ENCODE measurements at regions not wholly inside any gene's neighbourhood (a gene's known extent, or its start where the extent isn't known, plus 50 kb on each side); places are given as distances from the start of the nearest gene placed in this dataset.
"Not testable (repeated sequence)": the region's sequence is repeated elsewhere in the genome, so short reads cannot be mapped to it uniquely, and the experiment has no call there.

GRCh38 chr2:160753960-160754359 lies 260.4 kb upstream of the RBMS1 start:
- Mint-ChIP-seq H3K9me3 (peaks cover 11% of the 10 kb centered on the region), H3K4me1 (ENCODE audit: low read depth) (peaks cover 2% of the 10 kb centered on the region), H3K27me3 (ENCODE audit: low read depth) (no peaks in the 10 kb centered on the region), H3K4me3 (no peak overlapping the region), H3K27ac (no peak overlapping the region), H3K36me3 (ENCODE audit: low read depth) (peaks cover 2% of the 10 kb centered on the region)
- CTCF ChIA-PET = no interaction called here
- DNase-seq = no peak
- intact Hi-C loops (cut with micrococcal nuclease) = no loop called here

DNA sequence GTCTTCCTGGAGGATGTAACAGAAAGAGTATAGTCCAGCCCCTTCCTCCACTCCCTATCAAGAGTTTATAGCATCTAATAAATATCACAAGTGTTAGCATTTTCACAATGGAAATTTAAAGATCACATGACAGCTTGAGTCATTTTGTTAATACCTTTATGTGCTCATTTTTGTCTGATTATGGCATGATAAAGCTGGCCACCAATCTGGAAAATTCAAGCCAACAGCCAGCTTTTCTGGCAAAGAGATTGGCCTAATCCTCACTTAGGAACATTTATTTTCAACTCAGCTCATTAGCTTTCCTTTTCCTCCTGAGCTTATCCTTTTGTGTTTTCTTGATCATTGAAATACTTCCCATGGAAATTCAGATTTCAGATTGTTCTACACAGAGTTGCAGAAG lies 262.9 kb upstream of the RBMS1 start:
- peaks cover 2% of the 10 kb centered on the region for H3K4me1 Mint-ChIP-seq (ENCODE audit: low read depth)
- H3K36me3 Mint-ChIP-seq (ENCODE audit: low read depth) = peaks cover 3% of the 10 kb centered on the region
- CTCF ChIA-PET = no interaction called here
- no peak for DNase-seq
- no peak overlapping the region for H3K27ac Mint-ChIP-seq
- intact Hi-C loops (cut with micrococcal nuclease) = no loop called here
- no peak overlapping the region for H3K4me3 Mint-ChIP-seq
- H3K9me3 Mint-ChIP-seq = peaks cover 12% of the 10 kb centered on the region
- no peaks in the 10 kb centered on the region for H3K27me3 Mint-ChIP-seq (ENCODE audit: low read depth)

DNA sequence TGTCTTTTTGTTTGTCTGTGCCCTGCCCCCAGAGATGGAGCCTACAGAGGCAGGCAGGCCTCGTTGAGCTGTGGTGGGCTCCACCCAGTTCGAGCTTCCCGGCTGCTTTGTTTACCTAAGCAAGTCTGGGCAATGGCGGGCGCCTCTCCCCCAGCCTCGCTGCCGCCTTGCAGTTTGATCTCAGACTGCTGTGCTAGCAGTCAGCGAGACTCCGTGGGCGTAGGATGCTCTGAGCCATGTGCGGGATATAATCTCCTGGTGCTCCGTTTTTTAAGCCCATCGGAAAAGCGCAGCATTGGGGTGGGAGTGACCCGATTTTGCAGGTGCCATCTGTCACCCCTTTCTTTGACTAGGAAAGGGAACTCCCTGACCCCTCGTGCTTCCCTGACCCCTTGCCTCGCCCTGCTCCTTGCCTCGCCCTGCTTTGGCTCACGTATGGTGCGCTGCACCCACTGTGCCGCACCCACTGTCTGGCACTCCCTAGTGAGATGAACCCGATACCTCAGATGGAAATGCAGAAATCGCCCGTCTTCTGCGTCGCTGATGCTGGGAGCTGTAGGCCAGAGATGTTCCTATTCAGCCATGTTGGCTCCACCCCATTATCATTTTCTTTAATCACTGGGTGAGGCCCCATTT lies 269.0 kb upstream of the RBMS1 start:
- intact Hi-C loops (cut with micrococcal nuclease); H3K9me3 Mint-ChIP-seq; H3K27ac Mint-ChIP-seq; DNase-seq; CTCF ChIA-PET; H3K36me3 Mint-ChIP-seq (ENCODE audit: low read depth); H3K4me3 Mint-ChIP-seq; H3K4me1 Mint-ChIP-seq (ENCODE audit: low read depth); H3K27me3 Mint-ChIP-seq (ENCODE audit: low read depth): not testable (repeated sequence)

- Mint-ChIP-seq H3K4me1 (ENCODE audit: low read depth) (no peaks in the 10 kb centered on the region), H3K9me3 (peaks cover 6% of the 10 kb centered on the region), H3K4me3 (no peak overlapping the region), H3K27ac (no peak overlapping the region), H3K27me3 (ENCODE audit: low read depth) (no peaks in the 10 kb centered on the region), H3K36me3 (ENCODE audit: low read depth) (no peaks in the 10 kb centered on the region)
- CTCF ChIA-PET = interaction anchor here (0.6 kb wide), 1 partner anchor 981 kb away, joined by 4 read pairs; no protein-coding TSS in a partner anchor
- DNase-seq = no peak
- intact Hi-C loops (cut with micrococcal nuclease) = no loop called here
Measured at GRCh38 chr2:160783474-160783873, 289.9 kb upstream of the RBMS1 start.

- DNase-seq = no peak
- intact Hi-C loops (cut with micrococcal nuclease) = no loop called here
- Mint-ChIP-seq H3K4me3 (no peak overlapping the region), H3K27me3 (ENCODE audit: low read depth) (no peaks in the 10 kb centered on the region), H3K4me1 (ENCODE audit: low read depth) (no peaks in the 10 kb centered on the region), H3K9me3 (peaks cover 4% of the 10 kb centered on the region), H3K27ac (no peak overlapping the region), H3K36me3 (ENCODE audit: low read depth) (no peaks in the 10 kb centered on the region)
- CTCF ChIA-PET = interaction anchor here (0.6 kb wide), 1 partner anchor 982 kb away, joined by 4 read pairs; no protein-coding TSS in a partner anchor
Measured at GRCh38 chr2:160784034-160784433, 290.4 kb upstream of the RBMS1 start.

DNA sequence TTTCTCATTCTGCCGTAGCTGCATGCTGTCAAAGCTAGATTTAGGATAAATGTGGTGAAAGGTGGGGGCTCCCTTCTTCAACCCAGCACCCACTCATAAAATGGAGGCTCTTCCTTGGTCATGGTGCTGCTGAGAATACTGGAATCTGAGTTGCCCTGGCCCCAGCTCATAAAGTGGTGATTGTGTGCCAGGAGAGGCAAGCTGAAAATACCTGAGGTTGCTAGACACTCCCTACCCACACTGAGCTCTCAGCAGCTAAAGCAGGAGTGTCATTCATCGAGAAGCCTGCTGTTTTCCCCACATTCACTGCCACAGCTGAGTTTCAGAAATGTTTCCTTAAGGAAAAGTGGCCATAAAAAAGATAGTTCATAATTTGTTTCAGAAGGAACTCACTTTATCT lies 297.1 kb upstream of the RBMS1 start:
- intact Hi-C loops (cut with micrococcal nuclease) = no loop called here
- Mint-ChIP-seq H3K4me1 (ENCODE audit: low read depth) (no peaks in the 10 kb centered on the region), H3K27me3 (ENCODE audit: low read depth) (no peaks in the 10 kb centered on the region), H3K9me3 (no peaks in the 10 kb centered on the region), H3K27ac (no peak overlapping the region), H3K4me3 (no peak overlapping the region), H3K36me3 (ENCODE audit: low read depth) (no peaks in the 10 kb centered on the region)
- no peak for DNase-seq
- CTCF ChIA-PET = no interaction called here

GRCh38 chr2:160791884-160792283 lies 298.3 kb upstream of the RBMS1 start:
- no peaks in the 10 kb centered on the region for H3K9me3 Mint-ChIP-seq
- no peak overlapping the region for H3K27ac Mint-ChIP-seq
- no peak overlapping the region for H3K4me3 Mint-ChIP-seq
- H3K4me1 Mint-ChIP-seq (ENCODE audit: low read depth) = no peaks in the 10 kb centered on the region
- DNase-seq = no peak
- intact Hi-C loops (cut with micrococcal nuclease) = no loop called here
- H3K27me3 Mint-ChIP-seq (ENCODE audit: low read depth) = no peaks in the 10 kb centered on the region
- CTCF ChIA-PET = no interaction called here
- H3K36me3 Mint-ChIP-seq (ENCODE audit: low read depth) = no peaks in the 10 kb centered on the region

DNA sequence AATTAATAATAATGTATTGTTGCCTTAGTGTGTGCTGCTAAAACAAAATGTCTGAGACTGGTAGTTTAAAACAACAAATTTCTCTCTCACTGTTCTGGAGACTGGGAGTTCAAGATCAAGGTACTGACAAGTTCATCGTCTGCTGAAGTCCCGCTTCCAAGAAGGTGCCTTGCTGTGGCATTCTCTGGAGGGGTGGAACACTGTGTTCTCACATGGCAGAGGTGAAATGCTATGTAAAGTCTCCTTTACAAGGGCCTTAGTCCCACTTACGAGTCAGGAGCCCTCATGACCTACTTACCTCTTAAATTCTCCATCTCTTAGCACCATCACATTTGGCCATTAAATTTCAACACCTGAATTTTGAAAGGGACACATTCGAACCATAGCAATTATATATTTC lies 299.2 kb upstream of the RBMS1 start:
- Mint-ChIP-seq H3K27ac (no peak overlapping the region), H3K4me1 (ENCODE audit: low read depth) (no peaks in the 10 kb centered on the region), H3K4me3 (no peak overlapping the region), H3K36me3 (ENCODE audit: low read depth) (peaks cover 2% of the 10 kb centered on the region), H3K27me3 (ENCODE audit: low read depth) (no peaks in the 10 kb centered on the region), H3K9me3 (no peaks in the 10 kb centered on the region)
- CTCF ChIA-PET = no interaction called here
- no peak for DNase-seq
- intact Hi-C loops (cut with micrococcal nuclease) = no loop called here

DNA sequence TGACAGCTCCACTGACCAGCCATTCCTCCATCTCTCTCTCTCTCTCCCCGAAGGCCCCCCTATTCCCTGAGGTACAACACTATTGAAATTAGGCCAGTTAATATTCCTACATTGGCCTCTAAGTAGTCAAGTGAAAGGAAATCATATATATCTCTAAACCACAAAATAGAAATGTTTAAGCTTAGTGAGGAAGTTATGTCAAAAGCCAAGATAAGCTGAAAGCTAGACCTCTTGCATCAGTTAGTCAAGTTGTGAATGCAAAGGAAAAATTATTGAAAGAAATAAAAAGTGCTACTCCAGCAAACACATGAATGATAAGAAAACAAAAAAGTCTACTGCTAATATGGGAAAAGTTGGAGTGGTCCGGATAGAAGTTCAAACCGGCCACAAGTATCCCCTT lies 301.3 kb upstream of the RBMS1 start:
- no peak overlapping the region for H3K27ac Mint-ChIP-seq
- no peaks in the 10 kb centered on the region for H3K27me3 Mint-ChIP-seq (ENCODE audit: low read depth)
- peaks cover 2% of the 10 kb centered on the region for H3K36me3 Mint-ChIP-seq (ENCODE audit: low read depth)
- H3K9me3 Mint-ChIP-seq = peaks cover 4% of the 10 kb centered on the region
- CTCF ChIA-PET = no interaction called here
- no peak for DNase-seq
- H3K4me3 Mint-ChIP-seq = no peak overlapping the region
- intact Hi-C loops (cut with micrococcal nuclease) = no loop called here
- no peaks in the 10 kb centered on the region for H3K4me1 Mint-ChIP-seq (ENCODE audit: low read depth)

DNA sequence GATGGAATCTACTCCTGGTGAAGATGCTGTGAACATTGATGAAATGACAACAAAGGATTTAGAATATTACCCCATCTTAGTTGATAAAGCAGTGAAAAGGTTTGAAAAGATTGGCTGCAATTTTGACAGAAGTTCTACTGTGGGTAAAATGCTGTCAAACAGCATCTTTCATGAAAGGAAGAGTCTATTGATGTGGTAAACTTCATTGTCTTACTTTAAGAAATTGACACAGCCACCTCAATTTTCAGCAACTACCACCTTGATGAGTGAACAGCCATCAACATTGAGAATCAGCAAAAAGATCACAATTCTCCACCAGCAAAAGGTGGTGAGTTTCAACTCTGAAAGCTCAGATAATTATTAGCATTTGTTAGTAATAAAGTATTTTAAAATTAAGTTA lies 310.3 kb upstream of the RBMS1 start:
- peaks cover 7% of the 10 kb centered on the region for H3K9me3 Mint-ChIP-seq
- no peak for DNase-seq
- CTCF ChIA-PET = no interaction called here
- intact Hi-C loops (cut with micrococcal nuclease) = no loop called here
- no peak overlapping the region for H3K4me3 Mint-ChIP-seq
- H3K27me3 Mint-ChIP-seq (ENCODE audit: low read depth) = no peaks in the 10 kb centered on the region
- no peaks in the 10 kb centered on the region for H3K36me3 Mint-ChIP-seq (ENCODE audit: low read depth)
- H3K27ac Mint-ChIP-seq = no peak overlapping the region
- H3K4me1 Mint-ChIP-seq (ENCODE audit: low read depth) = peaks cover 6% of the 10 kb centered on the region

DNA sequence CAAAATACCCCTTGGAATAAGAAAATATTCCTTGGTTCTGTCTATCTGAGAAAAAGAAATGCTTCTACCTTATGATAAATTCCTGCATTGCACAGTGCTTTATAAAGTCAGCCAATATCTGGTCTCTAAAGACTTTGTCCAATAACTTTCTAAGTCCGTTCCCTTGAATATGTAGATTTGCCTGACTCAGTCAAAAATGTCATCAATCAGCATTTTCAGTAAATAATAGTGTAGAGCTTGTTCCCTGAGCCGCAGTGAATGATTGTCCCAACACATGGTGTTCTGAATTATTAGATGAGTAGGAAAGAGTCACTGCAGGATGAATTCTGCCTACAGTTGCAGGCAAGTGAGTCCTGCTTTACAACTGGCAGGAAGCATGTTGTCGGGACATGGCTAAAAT lies 316.8 kb upstream of the RBMS1 start:
- no peak overlapping the region for H3K4me3 Mint-ChIP-seq
- DNase-seq = no peak
- CTCF ChIA-PET = no interaction called here
- no peak overlapping the region for H3K27ac Mint-ChIP-seq
- no peaks in the 10 kb centered on the region for H3K27me3 Mint-ChIP-seq (ENCODE audit: low read depth)
- H3K4me1 Mint-ChIP-seq (ENCODE audit: low read depth) = no peaks in the 10 kb centered on the region
- intact Hi-C loops (cut with micrococcal nuclease) = no loop called here
- peaks cover 5% of the 10 kb centered on the region for H3K9me3 Mint-ChIP-seq
- H3K36me3 Mint-ChIP-seq (ENCODE audit: low read depth) = no peaks in the 10 kb centered on the region

DNA sequence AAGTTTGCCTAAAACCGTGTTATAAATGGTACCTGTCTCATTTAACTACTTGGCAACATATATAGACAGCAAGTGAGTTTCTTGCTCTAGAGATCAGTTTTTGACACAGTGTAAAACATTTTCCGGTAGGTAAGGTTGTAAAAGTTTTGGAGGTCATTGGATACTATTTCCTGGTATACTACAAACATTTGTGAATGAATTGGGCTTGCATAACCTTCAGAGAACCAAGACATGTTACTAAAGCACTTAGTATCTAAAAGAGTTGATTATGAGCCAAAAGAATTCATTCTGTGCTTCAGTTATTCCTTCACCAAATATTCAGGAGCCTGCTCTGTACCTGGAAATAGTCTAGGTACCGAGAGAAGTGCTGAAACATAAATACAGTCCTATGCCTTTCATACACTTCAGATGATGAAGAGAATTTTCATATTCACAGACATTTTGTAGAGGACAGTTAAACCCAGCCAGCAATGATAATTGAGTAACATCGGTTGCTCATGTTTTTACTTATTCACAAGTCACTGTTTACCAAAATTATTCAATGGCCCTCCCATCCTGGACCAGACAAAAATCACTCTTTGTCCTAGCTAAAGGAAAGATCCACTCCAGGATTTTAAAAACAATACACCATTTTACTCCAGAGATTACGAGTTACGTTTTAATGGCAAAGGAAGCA lies 319.4 kb upstream of the RBMS1 start:
- Mint-ChIP-seq H3K27me3 (ENCODE audit: low read depth) (no peaks in the 10 kb centered on the region), H3K4me1 (ENCODE audit: low read depth) (no peaks in the 10 kb centered on the region), H3K4me3 (no peak overlapping the region), H3K36me3 (ENCODE audit: low read depth) (no peaks in the 10 kb centered on the region), H3K27ac (no peak overlapping the region), H3K9me3 (no peaks in the 10 kb centered on the region)
- CTCF ChIA-PET = no interaction called here
- intact Hi-C loops (cut with micrococcal nuclease) = no loop called here
- no peak for DNase-seq

GRCh38 chr2:160813506-160813858 lies 319.9 kb upstream of the RBMS1 start:
- H3K9me3 Mint-ChIP-seq = no peaks in the 10 kb centered on the region
- H3K4me1 Mint-ChIP-seq (ENCODE audit: low read depth) = no peaks in the 10 kb centered on the region
- H3K27me3 Mint-ChIP-seq (ENCODE audit: low read depth) = no peaks in the 10 kb centered on the region
- no peak overlapping the region for H3K27ac Mint-ChIP-seq
- intact Hi-C loops (cut with micrococcal nuclease) = no loop called here
- CTCF ChIA-PET = no interaction called here
- H3K36me3 Mint-ChIP-seq (ENCODE audit: low read depth) = no peaks in the 10 kb centered on the region
- no peak overlapping the region for H3K4me3 Mint-ChIP-seq
- no peak for DNase-seq
